Right forelimb (tissue), 1 donor: ENCODE measurements at regions not wholly inside any gene's neighbourhood (a gene's known extent, or its start where the extent isn't known, plus 50 kb on each side); places are given as distances from the start of the nearest gene placed in this dataset.

ENCODE experiments used
- DNase-seq: peaks from one replicate; pipeline ENCODE4 v3.0.0-alpha.2; 2018

DNA sequence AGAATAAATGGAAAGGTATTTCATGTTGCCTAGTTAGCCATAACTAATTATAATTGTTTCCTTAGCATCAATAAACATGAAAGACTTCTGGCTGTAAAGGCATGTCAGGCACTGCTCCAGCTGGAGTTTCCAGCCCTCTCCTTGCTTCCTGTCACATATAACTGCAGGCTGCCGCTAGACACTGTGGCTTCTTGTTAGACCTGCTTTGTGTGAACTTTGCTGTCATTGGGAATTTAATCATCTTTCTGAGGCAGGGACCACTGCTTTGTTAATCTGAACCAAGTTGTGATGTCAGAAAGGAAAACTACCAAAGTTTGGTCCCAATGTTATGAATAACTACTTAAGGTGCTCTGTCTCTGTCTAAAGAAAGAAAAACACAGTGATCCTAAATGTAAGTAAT, 90.3 kb upstream of the DUSP10 start:
- DNase-seq = no peak

- no peak for DNase-seq
These were observed 87.6 kb upstream of the DUSP10 start for GRCh38 chr1:221829327-221830015.

DNA sequence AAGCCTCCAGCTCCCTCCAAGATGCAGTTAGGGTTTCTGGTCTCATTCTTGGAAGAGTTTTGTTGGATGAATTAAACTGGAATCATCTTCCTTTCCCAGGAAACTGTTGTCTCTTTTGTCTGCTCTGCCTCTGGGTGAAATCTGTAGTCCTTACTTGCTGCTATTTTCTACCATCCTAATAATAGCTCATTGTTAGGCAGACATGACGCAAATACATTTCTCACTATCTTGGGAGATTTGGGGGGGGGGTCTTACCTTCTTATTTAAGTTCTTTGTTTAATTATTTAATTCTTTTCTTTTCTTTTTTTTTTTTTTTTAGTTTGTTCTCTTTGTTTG, 85.4 kb upstream of the DUSP10 start:
- DNase-seq = no peak

- DNase-seq = no peak
These were observed 83.0 kb upstream of the DUSP10 start for GRCh38 chr1:221824909-221825308.

DNA sequence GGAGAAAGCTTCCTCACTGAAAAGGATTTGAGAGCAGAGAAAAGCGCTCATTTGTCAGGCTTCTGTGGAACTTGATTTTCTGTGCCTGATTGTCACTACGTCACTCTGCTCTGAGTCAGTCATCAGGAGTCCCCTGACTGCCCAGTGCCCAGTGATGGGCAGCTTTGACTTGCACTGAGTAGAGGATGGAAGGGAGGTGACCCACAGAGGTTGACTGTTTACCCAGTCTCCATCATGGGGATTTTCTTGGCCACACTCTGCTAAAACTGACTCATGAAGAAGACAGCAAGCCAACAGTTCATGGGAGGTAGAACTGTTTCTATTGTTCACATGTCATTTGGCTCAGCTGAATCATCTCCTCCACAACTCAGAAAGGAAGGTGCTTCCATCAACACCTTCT, 82.1 kb upstream of the DUSP10 start:
- DNase-seq = no peak

- no peak for DNase-seq
These were observed 81.7 kb upstream of the DUSP10 start for GRCh38 chr1:221823561-221823960.

DNA sequence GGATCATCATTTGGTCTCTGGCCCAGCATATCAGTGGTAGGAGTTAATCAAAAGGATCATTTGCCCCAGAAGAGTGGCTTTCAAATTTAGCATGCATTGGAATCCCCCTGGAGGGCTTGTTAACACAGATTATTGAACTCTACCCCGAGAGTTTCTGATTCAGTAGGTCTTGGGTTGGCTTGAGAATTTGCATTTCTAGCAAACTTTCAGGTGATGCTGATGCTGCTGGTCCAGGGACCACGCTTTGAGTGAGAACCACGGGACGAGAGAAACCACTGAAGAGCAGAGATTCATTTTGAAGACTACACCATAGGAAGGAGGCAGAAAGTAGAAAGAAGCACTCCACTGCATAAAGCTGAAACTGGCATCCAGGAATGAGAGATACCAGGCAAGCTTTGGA, 81.3 kb upstream of the DUSP10 start:
- DNase-seq = no peak

DNA sequence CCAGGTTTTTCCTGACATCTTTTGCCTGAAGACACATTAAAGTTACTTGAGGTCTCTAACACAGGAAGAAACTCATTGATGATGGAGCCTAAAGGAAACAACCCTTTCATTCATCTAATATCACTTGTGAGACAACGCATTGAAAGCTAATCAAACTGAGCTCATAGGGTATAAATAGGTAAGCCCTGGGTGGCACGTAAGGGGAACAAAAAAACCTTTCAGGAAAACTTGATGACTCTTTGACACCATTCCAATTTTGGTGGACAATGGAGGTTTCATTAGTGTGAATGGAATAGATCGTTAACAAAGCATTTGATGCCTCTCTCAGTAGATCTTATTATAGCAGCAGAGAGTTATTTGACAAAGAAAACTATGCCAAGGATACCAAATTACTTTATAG, 80.7 kb upstream of the DUSP10 start:
- no peak for DNase-seq

DNA sequence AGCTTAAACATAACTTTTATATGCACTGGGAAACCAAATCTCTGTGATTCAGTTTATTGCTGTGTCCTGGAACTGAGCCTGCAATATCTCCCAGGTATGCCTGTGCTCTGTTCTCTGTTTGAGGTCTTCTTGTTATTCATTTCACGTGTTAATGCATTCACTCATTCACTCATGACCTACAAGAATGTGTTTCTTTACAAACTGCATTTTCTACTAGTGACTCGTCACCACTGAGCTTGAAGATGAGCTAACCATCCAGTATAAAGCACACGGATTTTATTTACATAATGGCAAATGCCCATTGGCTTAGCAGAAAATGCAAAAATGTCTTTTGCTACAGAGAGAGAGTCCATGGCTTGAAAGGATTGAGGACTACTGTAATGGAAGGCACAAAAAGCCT, 75.0 kb upstream of the DUSP10 start:
- no peak for DNase-seq

- DNase-seq = no peak
These were observed 73.8 kb upstream of the DUSP10 start for GRCh38 chr1:221815660-221816059.

- no peak for DNase-seq
These were observed 72.0 kb upstream of the DUSP10 start for GRCh38 chr1:221813887-221814286.

GRCh38 chr1:221812905-221813597, 71.2 kb upstream of the DUSP10 start:
- DNase-seq = no peak

DNA sequence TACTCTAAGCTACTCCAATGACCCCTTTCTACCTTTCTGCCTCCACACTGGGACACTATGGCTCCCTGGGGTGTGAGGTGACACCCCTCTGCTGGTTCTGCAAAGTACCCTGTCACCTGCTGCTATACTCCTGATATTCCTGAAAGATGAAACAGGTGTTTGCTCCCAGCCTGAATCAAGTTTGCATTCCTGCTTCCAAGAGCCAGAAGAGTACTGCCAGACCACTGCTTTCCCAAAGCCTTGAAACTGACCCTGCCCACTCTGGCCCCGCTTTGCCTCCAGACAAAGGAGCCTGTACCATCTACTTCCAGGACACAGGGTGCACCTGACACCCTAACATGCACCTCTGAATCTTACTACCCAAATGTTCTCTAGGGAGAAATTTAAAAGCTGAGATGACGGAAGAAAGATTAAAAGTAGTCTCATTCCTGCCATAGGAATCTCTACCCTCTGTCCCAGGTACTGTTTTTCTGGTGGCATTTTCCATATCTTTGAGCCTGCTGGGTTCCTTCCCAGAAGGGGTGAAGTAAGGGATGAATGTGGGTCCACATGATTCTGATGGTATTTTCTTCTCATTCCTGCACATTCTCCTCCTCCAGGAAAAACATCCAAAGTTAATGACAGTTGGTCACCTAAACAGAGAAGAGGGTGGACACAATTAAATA, 70.3 kb upstream of the DUSP10 start:
- DNase-seq = no peak

GRCh38 chr1:221810406-221810805, 68.5 kb upstream of the DUSP10 start:
- no peak for DNase-seq

DNA sequence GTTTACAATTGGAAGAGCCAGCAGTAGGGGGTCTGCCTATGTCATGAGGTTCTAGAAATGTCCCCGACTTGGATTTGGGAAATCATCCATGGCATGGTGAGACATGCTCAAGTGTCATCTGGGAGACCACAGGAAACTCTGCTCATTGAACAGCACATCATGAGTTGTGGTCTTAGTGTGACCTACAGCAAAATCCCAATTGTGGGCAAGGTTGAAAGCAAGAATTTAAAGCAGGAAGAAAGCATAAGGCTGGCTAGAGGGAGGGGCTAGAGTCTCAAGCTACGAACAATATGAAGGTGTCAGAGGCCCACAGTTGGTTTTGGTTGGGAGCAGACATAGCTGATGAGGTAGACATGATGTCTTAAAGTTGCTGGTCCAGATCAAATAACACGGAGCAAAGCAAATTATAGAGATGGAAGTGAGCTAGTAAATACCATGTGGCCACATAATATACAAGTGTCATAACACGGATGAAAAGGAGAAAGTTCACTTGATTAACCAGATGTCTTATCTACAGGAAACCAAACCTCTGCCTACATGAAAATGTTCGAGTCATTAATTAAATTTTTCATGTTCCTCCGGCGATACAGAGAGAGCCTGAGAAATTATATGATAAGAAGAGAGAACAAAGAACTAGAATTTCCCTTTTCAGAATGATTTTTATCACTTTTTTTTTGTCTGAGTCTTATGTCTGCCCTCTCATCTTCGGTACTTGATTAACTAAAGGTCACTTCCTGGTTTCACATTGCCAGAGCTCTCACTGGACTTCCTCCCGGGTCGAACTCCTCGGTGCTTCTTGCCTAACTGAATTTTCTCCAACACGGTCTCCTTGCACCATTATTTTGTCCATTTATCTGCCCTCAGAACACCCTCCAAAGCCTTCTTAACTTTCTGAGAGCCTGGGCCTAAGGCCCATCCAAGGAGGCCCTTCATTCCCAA, 67.5 kb upstream of the DUSP10 start:
- DNase-seq = no peak

DNA sequence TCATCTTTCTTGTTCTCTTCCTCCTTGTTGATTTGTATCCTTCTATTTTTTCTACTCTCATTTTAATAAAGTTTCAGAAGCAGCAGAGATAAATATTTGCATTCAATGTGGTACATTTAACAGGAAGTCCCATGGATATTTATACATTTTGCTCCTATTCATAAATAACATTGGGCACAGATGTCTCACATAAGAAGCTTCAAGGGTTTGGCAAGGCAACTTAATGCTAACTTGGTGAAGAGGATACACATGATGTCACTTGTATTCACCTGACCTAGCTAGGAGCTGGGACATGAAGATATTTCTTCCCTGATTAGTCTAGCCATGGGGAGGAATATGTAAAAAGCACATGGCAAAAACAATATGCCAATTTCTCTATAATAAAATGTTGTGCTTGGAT, 65.1 kb upstream of the DUSP10 start:
- no peak for DNase-seq

DNA sequence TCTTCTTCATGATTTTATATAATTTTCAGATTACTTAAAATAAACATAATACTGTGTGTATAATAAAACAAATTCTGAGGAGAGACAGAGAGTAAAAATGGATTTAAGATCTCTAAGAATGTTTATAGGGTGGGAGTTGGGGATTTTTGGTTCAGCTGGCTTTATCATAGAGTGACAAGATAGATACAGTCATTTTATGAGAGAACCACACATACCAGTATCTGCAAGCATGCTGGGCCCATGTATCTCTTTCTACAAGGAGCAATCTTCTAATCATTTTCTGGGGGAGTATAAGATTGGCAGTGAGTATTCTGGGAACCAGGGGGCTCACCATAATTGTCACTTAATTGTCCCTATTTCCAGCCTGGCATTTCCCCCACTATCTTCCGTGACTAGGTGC, 64.3 kb upstream of the DUSP10 start:
- no peak for DNase-seq

- no peak for DNase-seq
These were observed 63.2 kb upstream of the DUSP10 start for GRCh38 chr1:221805121-221805520.

DNA sequence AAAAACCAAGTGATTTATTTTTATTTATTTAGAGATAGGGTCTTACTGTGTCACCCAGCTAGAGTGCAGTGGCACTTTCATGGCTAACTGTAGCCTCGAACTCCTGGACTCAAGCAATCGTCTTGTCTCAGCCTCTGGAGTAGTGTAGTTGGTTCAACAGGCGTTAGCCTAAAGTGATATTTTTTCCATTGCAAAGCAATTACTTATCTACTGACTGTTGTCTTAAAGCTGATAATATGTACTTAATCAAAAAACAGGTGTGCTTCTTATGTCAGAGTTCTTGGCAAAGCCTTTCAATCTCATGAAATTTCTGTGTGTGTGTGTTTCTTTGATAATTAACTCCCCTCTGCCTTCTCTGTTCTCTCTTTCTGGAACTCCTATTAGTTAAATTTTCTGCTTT, 62.4 kb upstream of the DUSP10 start:
- no peak for DNase-seq

GRCh38 chr1:221801773-221802516, 60.1 kb upstream of the DUSP10 start:
- no peak for DNase-seq

DNA sequence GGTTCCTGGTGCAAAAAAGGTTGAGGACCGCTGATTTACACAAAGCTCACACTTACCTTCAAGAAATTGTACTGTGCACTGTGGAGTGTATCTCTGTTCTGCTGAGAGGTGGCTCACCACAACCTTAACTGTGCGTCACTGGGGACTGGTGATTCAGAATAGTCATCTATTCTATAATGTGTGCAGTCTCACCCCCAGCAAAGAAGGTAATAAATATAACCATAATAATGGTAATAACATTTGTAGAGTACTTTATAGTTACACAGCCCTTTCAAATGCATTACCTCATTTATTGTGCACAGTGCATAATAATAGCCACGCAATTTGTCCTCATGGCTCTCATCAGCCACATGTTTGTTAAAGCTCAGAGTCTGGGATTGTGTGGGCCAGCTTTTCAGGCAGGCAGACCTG, 59.4 kb upstream of the DUSP10 start:
- no peak for DNase-seq

DNA sequence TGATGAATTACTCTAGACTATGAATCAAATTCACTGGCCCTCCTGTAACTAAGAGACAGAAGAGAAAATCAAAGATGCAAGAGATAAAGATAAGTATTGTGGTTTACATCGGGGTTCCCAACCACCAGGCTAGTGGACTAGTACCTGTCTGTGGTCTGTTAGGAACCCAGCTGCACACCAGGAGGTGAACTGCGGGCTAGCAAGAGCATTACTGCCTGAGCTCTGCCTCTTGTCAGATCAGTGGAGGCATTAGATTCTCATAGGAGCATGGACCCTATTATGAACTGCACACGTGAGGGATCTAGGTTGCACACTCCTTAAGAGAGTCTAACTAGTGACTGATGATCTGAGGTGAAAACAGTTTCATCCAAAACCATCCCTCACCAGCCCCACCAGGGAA, 58.9 kb upstream of the DUSP10 start:
- no peak for DNase-seq

- DNase-seq = no peak
These were observed 55.6 kb upstream of the DUSP10 start for GRCh38 chr1:221797506-221797905.
